ENCODE measurements at regions not wholly inside any gene's neighbourhood (a gene's known extent, or its start where the extent isn't known, plus 50 kb on each side); places are given as distances from the start of the nearest gene placed in this dataset.
A peak's percentile ranks its signal among the peaks of the same experiment; 100 is the strongest.

- no peak for DNase-seq (ENCODE audit: low read depth in 2 of 2)
These were observed 252.3 kb downstream of the ARL4A start for GRCh38 chr7:12939694-12940093.

GRCh38 chr7:12941512-12941911, 254.1 kb downstream of the ARL4A start:
- DNase-seq (ENCODE audit: low read depth in 2 of 2): no peak

- peak in 1 of 2 donors; percentile 22 for DNase-seq (ENCODE audit: low read depth in 2 of 2)
These were observed 255.2 kb downstream of the ARL4A start for GRCh38 chr7:12942609-12943008.

DNA sequence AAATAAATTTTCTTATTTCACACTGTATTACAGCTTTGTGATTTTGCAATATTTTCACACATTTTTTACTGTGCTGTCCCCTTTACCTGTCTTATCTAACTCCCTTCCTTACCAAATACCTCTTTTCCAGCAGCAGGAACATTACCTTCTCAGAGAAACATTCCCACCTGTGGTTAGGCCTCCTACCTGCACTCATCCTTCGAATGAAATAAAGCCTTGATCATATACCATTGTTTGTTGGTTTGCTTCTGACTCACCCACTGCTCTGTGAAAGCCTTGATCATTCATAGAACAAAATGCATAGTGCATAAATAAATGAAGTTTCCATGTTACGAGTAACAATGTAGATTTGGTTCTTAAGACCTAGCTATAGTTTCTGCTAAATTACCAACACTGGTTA, 256.3 kb downstream of the ARL4A start:
- no peak for DNase-seq (ENCODE audit: low read depth in 2 of 2)

DNA sequence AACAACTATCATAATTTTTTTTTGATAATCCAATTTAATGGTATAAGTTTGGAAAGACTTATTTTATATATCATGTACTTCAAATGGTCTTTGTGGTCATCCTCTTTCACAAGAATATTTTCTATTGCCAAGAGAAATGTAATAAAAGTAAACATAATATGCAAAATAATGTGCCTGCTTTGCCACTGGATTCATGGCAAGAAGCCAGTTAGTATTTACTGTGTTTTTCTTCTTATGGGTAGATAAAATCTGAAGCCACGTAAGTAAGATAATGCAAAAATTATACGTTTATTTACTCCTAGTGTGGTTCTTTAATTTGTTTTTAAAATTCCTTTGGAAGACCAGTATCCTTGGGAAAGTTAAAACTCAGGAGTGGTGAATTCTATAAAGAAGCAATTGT, 258.5 kb downstream of the ARL4A start:
- no peak for DNase-seq (ENCODE audit: low read depth in 2 of 2)

DNA sequence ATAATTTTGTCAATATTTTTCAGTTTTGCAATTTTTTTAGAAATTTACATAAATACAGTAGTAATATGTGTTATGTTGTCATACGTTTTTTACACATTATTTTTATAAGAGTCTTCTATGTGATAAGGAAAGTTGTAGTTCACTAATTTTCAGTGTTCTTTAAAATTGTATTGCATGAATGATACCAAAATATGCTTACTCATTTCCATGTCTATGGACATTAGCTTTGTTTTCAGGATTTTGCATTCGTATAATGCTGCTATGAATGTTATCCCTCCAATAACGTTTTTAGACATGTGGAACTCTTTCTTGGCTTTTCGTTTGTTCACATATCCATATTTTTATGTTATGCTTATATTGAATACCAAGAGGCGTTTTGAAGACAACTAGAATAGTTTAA, 260.0 kb downstream of the ARL4A start:
- no peak for DNase-seq (ENCODE audit: low read depth in 2 of 2)

- no peak for DNase-seq (ENCODE audit: low read depth in 2 of 2)
These were observed 261.9 kb downstream of the ARL4A start for GRCh38 chr7:12949060-12949931.

DNA sequence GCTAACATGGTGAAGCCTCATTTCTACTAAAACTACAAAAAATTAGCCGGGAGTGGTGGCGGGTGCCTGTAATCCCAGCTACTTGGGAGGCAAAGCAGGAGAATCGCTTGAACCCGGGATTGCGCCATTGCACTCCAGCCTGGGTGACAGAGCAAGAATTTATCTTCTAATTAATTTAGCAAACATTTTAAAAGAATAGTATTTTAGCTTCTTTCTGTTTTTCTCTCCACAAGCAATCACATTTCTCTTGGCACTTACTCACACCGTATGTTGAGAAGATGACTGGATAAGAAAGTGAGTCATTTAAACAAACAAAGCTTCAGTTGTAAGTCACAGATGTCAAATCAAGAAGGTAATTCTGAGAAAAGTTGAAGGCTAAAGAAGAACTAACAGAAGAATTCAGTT, 264.0 kb downstream of the ARL4A start:
- DNase-seq (ENCODE audit: low read depth in 2 of 2): peak in 1 of 2 donors; percentile 79

DNA sequence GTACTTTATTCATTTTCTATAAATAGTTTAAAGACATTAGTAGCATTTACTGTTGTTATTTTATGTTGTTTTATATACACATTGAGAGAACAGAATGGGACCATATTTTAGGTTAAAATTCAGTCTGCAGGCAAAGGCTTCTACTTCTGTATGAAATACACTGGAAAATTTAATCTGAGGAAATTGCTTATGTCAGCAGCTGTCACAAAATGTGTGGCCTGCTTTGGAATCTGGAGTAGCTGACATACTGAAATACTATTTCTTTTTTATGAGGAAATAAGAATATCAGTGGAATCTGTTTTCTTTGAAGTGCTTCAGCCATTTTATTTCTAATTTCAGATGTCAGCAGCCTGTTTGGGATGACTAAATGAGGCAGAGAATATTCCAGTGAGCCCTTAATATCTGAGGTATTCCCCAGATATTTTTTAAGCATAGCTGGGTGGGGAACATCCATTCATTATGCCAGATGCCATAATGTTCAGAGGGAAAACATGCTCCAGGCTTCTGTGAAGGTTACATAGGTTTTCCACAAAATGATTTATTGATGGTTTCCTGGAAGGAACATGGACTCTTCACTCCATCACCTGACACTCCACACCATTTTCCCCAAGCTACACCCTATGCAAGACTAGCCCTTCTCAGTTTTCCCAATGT, 267.1 kb downstream of the ARL4A start:
- no peak for DNase-seq (ENCODE audit: low read depth in 2 of 2)

GRCh38 chr7:12957487-12957886, 270.1 kb downstream of the ARL4A start:
- no peak for DNase-seq (ENCODE audit: low read depth in 2 of 2)

GRCh38 chr7:12961910-12962480, 274.6 kb downstream of the ARL4A start:
- no peak for DNase-seq (ENCODE audit: low read depth in 2 of 2)

GRCh38 chr7:12963435-12963834, 276.0 kb downstream of the ARL4A start:
- DNase-seq (ENCODE audit: low read depth in 2 of 2): no peak

DNA sequence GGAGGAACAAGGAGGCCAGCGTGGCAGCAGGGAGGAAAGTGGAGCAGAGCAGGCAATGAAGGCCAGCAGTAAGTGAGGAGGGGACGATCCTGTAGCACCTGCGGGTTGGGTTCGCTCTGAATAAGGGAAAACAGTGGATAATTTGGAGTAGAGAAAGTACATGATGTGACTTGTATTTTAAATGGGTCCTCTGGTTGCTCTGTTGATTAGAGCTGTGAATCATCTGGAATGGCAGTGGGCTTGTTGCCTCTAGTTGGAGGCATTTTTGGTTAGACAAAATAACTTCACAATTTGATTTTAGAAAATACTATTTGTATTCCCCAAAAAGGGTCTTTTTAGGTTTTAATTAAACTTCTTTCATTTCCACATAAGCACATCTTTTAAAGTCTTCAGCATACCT, 277.4 kb downstream of the ARL4A start:
- DNase-seq (ENCODE audit: low read depth in 2 of 2): no peak

DNA sequence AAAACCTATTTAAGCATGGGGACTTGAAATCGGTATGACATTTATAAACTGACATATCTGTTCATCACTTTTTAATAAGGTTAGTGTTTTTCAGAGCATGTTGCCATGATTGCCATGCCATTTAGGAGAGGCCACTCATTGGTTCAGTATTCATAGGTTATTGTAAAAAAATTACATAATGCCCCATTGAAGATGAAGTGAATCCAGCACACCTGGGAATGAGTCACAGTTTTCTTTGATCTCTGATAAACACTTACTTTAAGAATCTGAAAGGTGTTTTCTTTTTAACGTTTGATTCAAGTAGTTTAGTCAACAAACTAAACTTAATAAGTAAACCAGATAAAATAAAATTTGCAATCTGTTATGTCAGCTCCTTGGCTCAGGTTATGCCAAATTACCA, 278.3 kb downstream of the ARL4A start:
- no peak for DNase-seq (ENCODE audit: low read depth in 2 of 2)

DNA sequence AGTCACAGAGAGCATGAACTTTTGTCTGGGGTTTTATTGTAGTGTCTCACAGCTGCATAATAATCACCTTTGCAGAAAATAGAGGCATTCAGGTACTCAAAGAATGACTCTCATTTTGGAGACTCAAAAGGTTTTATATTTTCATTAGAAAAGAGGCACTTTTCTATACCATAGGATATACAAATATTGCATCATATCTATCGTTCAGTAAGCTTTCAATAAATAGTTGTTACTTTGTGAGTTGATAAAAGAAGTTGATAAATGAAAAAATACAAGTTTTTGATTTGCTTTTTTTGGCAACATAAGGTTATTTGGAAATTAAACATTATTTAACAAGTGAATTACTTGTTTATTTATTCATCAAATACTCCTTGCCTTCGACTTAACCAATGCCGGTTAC, 279.9 kb downstream of the ARL4A start:
- no peak for DNase-seq (ENCODE audit: low read depth in 2 of 2)

GRCh38 chr7:12968836-12969422, 281.5 kb downstream of the ARL4A start:
- no peak for DNase-seq (ENCODE audit: low read depth in 2 of 2)

- DNase-seq (ENCODE audit: low read depth in 2 of 2): no peak
These were observed 283.2 kb downstream of the ARL4A start for GRCh38 chr7:12970626-12971025.

GRCh38 chr7:12974451-12975166, 287.2 kb downstream of the ARL4A start:
- DNase-seq (ENCODE audit: low read depth in 2 of 2): no peak

DNA sequence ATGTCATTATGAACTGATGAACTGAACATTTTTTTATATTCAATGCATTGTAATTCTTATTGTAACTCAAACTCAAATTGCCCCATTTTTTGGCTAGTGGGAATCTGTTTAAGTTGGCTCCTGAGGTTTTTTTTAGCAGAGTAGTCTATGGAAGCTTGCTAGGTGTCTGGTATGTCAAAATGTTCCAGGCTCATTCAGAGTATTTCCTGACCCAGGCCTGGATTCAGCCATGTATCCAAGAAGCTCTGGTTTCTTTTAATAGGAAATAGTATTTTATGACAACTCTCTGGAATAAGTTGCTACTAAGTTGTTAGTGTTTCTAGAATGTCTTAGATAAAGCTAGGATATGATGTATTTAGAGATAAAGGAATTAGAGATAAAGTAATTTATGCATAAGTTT, 288.0 kb downstream of the ARL4A start:
- DNase-seq (ENCODE audit: low read depth in 2 of 2): peak in 1 of 2 donors; percentile 47

- DNase-seq (ENCODE audit: low read depth in 2 of 2): no peak
These were observed 291.7 kb downstream of the ARL4A start for GRCh38 chr7:12979181-12979580.

GRCh38 chr7:12982178-12982577, 294.7 kb downstream of the ARL4A start:
- DNase-seq (ENCODE audit: low read depth in 2 of 2): no peak

DNA sequence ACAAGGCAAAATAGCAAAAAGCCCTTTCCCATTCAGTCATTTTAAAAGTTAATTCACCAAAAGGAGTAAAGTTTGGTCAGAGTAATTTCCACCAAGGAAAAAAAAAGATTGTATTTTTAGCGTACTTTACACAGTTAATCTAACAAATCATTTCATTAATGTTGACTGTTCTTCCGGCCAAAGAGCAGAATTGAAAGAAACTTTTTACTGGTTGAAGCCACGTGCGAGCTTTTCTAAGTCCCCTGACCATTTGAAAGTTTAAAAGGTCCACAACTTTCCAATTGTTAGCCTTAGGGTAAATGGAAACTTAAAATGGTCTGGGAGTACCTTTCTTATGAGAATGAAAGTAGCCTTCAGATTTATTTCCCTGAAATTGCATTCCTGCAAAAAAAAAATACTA, 296.7 kb downstream of the ARL4A start:
- DNase-seq (ENCODE audit: low read depth in 2 of 2): no peak

All from lung microvascular endothelial cell (primary cell).